Activated T-cell treated with anti-CD3 and anti-CD28 coated beads, Interleukin-2, amount 50 U/mL, for 24 hours (primary cell): ENCODE measurements at regions not wholly inside any gene's neighbourhood (a gene's known extent, or its start where the extent isn't known, plus 50 kb on each side); places are given as distances from the start of the nearest gene placed in this dataset.
"Not testable (repeated sequence)": the region's sequence is repeated elsewhere in the genome, so short reads cannot be mapped to it uniquely, and the experiment has no call there.

Experiments
- DNase-seq: peaks from one replicate; pipeline ENCODE4 v3.0.0-alpha.2; 2020
- H3K27ac Mint-ChIP-seq: 2 replicates; pipeline ENCODE4 v1.8.0; 2020; ENCODE audit warnings: mild to moderate bottlenecking, mixed read lengths
- H3K27me3 Mint-ChIP-seq: 2 replicates; pipeline ENCODE4 v1.8.0; 2020; ENCODE audit warnings: mixed read lengths
- H3K36me3 Mint-ChIP-seq: 2 replicates; pipeline ENCODE4 v1.8.0; 2020; ENCODE audit warnings: low read depth, mixed read lengths
- H3K4me1 Mint-ChIP-seq: 2 replicates; pipeline ENCODE4 v1.8.0; 2020; ENCODE audit warnings: low read depth, mixed read lengths
- H3K4me3 Mint-ChIP-seq: 2 replicates; pipeline ENCODE4 v1.8.0; 2020; ENCODE audit warnings: mild to moderate bottlenecking, moderate library complexity, mixed read lengths
- H3K9me3 Mint-ChIP-seq: 2 replicates; pipeline ENCODE4 v1.8.0; 2020; ENCODE audit warnings: mixed read lengths

- no peaks in the 10 kb centered on the region for H3K4me1 Mint-ChIP-seq
- H3K27ac Mint-ChIP-seq = no peak overlapping the region
- H3K9me3 Mint-ChIP-seq = peaks cover 18% of the 10 kb centered on the region
- no peak overlapping the region for H3K4me3 Mint-ChIP-seq
- DNase-seq = no peak
- H3K27me3 Mint-ChIP-seq = no peaks in the 10 kb centered on the region
- H3K36me3 Mint-ChIP-seq = no peaks in the 10 kb centered on the region
Measured at GRCh38 chr4:111393781-111394180, 751.5 kb upstream of the FAM241A start.

- H3K4me1 Mint-ChIP-seq = no peaks in the 10 kb centered on the region
- H3K4me3 Mint-ChIP-seq = no peak overlapping the region
- peaks cover 2% of the 10 kb centered on the region for H3K9me3 Mint-ChIP-seq
- no peak for DNase-seq
- H3K36me3 Mint-ChIP-seq = no peaks in the 10 kb centered on the region
- H3K27ac Mint-ChIP-seq = no peak overlapping the region
- no peaks in the 10 kb centered on the region for H3K27me3 Mint-ChIP-seq
Measured at GRCh38 chr4:111398906-111399330, 746.3 kb upstream of the FAM241A start.

GRCh38 chr4:111399623-111400022 is 745.6 kb upstream of the FAM241A start:
- H3K4me1 Mint-ChIP-seq = no peaks in the 10 kb centered on the region
- no peak overlapping the region for H3K4me3 Mint-ChIP-seq
- H3K36me3 Mint-ChIP-seq = no peaks in the 10 kb centered on the region
- H3K27ac Mint-ChIP-seq = no peak overlapping the region
- no peaks in the 10 kb centered on the region for H3K27me3 Mint-ChIP-seq
- DNase-seq = no peak
- peaks cover 2% of the 10 kb centered on the region for H3K9me3 Mint-ChIP-seq

GRCh38 chr4:111400741-111401140 is 744.5 kb upstream of the FAM241A start:
- H3K36me3 Mint-ChIP-seq = no peaks in the 10 kb centered on the region
- no peak overlapping the region for H3K4me3 Mint-ChIP-seq
- H3K27ac Mint-ChIP-seq = no peak overlapping the region
- no peak for DNase-seq
- no peaks in the 10 kb centered on the region for H3K4me1 Mint-ChIP-seq
- H3K9me3 Mint-ChIP-seq = peaks cover 5% of the 10 kb centered on the region
- no peaks in the 10 kb centered on the region for H3K27me3 Mint-ChIP-seq

GRCh38 chr4:111404673-111405072 is 740.6 kb upstream of the FAM241A start:
- Mint-ChIP-seq H3K36me3 (no peaks in the 10 kb centered on the region), H3K27me3 (no peaks in the 10 kb centered on the region), H3K4me3 (no peak overlapping the region), H3K4me1 (no peaks in the 10 kb centered on the region), H3K9me3 (peaks cover 7% of the 10 kb centered on the region), H3K27ac (no peak overlapping the region)
- no peak for DNase-seq

GRCh38 chr4:111405989-111406388 is 739.3 kb upstream of the FAM241A start:
- Mint-ChIP-seq H3K36me3 (no peaks in the 10 kb centered on the region), H3K27ac (no peak overlapping the region), H3K4me1 (no peaks in the 10 kb centered on the region), H3K4me3 (no peak overlapping the region), H3K27me3 (no peaks in the 10 kb centered on the region), H3K9me3 (peaks cover 14% of the 10 kb centered on the region)
- DNase-seq = no peak

GRCh38 chr4:111410571-111410970 is 734.7 kb upstream of the FAM241A start:
- H3K36me3 Mint-ChIP-seq = no peaks in the 10 kb centered on the region
- H3K27me3 Mint-ChIP-seq = no peaks in the 10 kb centered on the region
- no peak overlapping the region for H3K27ac Mint-ChIP-seq
- H3K4me1 Mint-ChIP-seq = no peaks in the 10 kb centered on the region
- H3K9me3 Mint-ChIP-seq = peaks cover 12% of the 10 kb centered on the region
- no peak for DNase-seq
- no peak overlapping the region for H3K4me3 Mint-ChIP-seq

GRCh38 chr4:111417521-111417920 is 727.7 kb upstream of the FAM241A start:
- Mint-ChIP-seq H3K36me3 (no peaks in the 10 kb centered on the region), H3K27me3 (no peaks in the 10 kb centered on the region), H3K4me1 (no peaks in the 10 kb centered on the region), H3K9me3 (peaks cover 3% of the 10 kb centered on the region), H3K4me3 (no peak overlapping the region), H3K27ac (no peak overlapping the region)
- no peak for DNase-seq

GRCh38 chr4:111433441-111433840 is 711.8 kb upstream of the FAM241A start:
- H3K9me3 Mint-ChIP-seq = peaks cover 11% of the 10 kb centered on the region
- H3K36me3 Mint-ChIP-seq = no peaks in the 10 kb centered on the region

GRCh38 chr4:111434586-111434985 is 710.7 kb upstream of the FAM241A start:
- Mint-ChIP-seq H3K27me3 (no peaks in the 10 kb centered on the region), H3K36me3 (no peaks in the 10 kb centered on the region), H3K4me1 (no peaks in the 10 kb centered on the region), H3K9me3 (peaks cover 11% of the 10 kb centered on the region), H3K4me3 (no peak overlapping the region), H3K27ac (no peak overlapping the region)
- no peak for DNase-seq

More at GRCh38 chr4:111433441-111433840, 711.8 kb upstream of the FAM241A start:
- Mint-ChIP-seq H3K27ac (no peak overlapping the region), H3K4me3 (no peak overlapping the region), H3K27me3 (no peaks in the 10 kb centered on the region), H3K4me1 (no peaks in the 10 kb centered on the region)
- DNase-seq = no peak

GRCh38 chr4:111435986-111436744 is 709.1 kb upstream of the FAM241A start:
- H3K27ac Mint-ChIP-seq = no peak overlapping the region
- H3K4me1 Mint-ChIP-seq = no peaks in the 10 kb centered on the region
- no peak overlapping the region for H3K4me3 Mint-ChIP-seq
- no peak for DNase-seq
- H3K9me3 Mint-ChIP-seq = peaks cover 6% of the 10 kb centered on the region
- H3K36me3 Mint-ChIP-seq = no peaks in the 10 kb centered on the region
- H3K27me3 Mint-ChIP-seq = no peaks in the 10 kb centered on the region

- DNase-seq = no peak
- H3K4me3 Mint-ChIP-seq = no peak overlapping the region
Measured at GRCh38 chr4:111441687-111442086, 703.6 kb upstream of the FAM241A start.

GRCh38 chr4:111444836-111445235 is 700.4 kb upstream of the FAM241A start:
- H3K27ac Mint-ChIP-seq = not testable (repeated sequence)

More at GRCh38 chr4:111441687-111442086, 703.6 kb upstream of the FAM241A start:
- Mint-ChIP-seq H3K27me3 (no peaks in the 10 kb centered on the region), H3K9me3 (peaks cover 2% of the 10 kb centered on the region), H3K4me1 (no peaks in the 10 kb centered on the region), H3K27ac (no peak overlapping the region), H3K36me3 (no peaks in the 10 kb centered on the region)

GRCh38 chr4:111449657-111450056 is 695.6 kb upstream of the FAM241A start:
- Mint-ChIP-seq H3K27me3 (no peaks in the 10 kb centered on the region), H3K27ac (no peak overlapping the region)
- DNase-seq = no peak

More at GRCh38 chr4:111444836-111445235, 700.4 kb upstream of the FAM241A start:
- not testable (repeated sequence) for DNase-seq, H3K4me1 Mint-ChIP-seq, H3K36me3 Mint-ChIP-seq, H3K27me3 Mint-ChIP-seq, H3K4me3 Mint-ChIP-seq, H3K9me3 Mint-ChIP-seq

GRCh38 chr4:111450867-111451266 is 694.4 kb upstream of the FAM241A start:
- no peak for DNase-seq
- Mint-ChIP-seq H3K4me3 (no peak overlapping the region), H3K9me3 (peaks cover 5% of the 10 kb centered on the region), H3K27ac (no peak overlapping the region), H3K27me3 (no peaks in the 10 kb centered on the region), H3K36me3 (no peaks in the 10 kb centered on the region), H3K4me1 (no peaks in the 10 kb centered on the region)

More at GRCh38 chr4:111449657-111450056, 695.6 kb upstream of the FAM241A start:
- Mint-ChIP-seq H3K36me3 (no peaks in the 10 kb centered on the region), H3K9me3 (peaks cover 5% of the 10 kb centered on the region), H3K4me1 (no peaks in the 10 kb centered on the region), H3K4me3 (no peak overlapping the region)
